GM19239 (cell line): ENCODE measurements at regions not wholly inside any gene's neighbourhood (a gene's known extent, or its start where the extent isn't known, plus 50 kb on each side); places are given as distances from the start of the nearest gene placed in this dataset.
"Not testable (repeated sequence)": the region's sequence is repeated elsewhere in the genome, so short reads cannot be mapped to it uniquely, and the experiment has no call there.

Experiments
- DNase-seq: peaks from one replicate; pipeline ENCODE4 v3.0.0; 2011; ENCODE audit warnings: low spot score; ENCODE audit not compliant: insufficient read length
- FAIRE-seq: peaks from 2 replicates; lab custom pipeline; 2011; peaks lifted over from hg19 to GRCh38; lab: Jason Lieb, UNC

DNA sequence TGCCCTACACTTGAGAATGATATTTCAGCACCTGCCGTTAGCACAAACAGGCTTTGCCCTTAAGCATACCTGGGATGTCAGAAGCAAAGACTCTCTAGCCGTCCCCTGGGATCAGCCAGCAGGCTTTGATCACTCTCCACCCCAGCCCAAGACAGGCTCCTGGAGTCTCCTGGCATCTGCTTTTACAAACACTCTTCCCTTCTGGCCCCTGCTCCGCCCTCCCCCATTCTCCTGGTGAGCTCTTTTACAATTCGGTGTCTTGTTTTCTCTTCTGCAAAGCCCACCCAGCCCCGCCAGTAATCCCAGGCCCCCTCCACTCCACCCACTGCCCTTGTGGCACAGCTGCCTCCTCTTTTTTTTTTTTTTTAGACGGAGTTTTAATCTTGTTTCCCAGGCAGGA, 50.4 kb downstream of the KATNIP start:
- FAIRE-seq (no peak), DNase-seq (no peak)

DNA sequence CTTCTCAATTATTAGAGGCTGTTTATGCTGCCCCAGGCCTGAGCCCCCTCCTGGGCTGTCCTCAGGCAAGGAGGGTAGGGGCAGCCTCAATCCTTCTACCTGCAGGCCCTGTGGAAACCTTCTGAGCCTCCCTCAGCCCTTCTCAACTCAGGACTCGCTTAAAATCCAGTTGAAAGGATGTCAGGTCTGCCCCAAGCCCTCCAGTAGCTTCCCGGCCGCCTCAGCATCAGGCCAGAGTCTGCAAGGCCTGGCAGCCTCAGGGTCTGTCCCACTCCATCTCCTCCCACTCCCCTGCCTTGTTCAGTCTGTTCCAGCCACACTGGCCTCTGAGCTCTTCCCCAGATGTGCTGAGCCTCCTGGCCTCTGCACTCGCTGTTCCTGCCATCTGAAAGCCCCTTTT, 52.2 kb downstream of the KATNIP start:
- FAIRE-seq (no peak), DNase-seq (no peak)

DNA sequence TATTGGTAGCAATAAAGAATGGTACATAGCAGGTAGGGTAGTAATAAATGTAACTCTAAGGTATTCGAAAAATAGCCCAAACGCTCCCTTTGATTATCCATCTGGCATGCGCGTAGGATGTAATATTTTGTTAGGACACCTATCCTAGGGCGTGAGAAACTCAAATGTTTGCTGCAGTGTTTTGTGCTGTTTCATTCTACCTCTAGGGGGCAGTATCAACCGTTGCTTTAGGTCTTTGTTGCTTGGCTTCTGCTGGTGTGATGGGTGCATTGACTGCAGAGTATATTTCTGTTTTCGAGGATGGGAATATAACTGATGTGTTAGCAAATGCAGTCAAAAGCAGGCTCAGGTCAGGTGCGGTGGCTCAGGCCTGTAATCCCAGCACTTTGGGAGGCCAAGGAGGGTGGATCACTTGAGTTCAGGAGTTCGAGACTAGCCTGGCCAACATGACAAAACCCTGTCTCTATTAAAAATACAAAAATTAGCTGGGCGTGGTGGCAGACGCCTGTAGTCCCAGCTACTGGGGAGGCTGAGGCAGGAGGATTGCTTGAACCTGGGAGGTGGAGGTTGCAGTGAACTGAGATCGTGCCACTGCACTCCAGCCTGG, 55.7 kb downstream of the KATNIP start:
- FAIRE-seq, result peak; percentile 52
- peak; percentile 24 for DNase-seq

DNA sequence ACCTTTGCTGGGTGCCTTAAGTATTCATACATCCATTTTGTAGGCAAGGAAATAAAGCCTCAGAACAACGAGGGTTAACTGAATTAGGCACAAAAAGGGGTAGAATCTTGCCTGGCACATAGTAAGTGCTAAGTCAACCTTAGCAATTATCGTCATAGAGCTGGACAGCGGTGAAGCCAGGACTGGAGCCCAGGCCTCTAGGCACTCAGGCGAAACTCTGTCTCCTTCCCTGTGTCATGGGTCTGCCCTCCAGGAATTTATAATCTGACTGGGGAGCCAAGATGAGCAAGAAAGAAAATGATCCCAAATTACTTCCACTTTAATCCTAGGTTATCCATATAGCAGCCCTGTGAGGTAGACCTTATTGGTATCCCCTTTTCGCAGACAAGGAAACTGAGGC, 61.4 kb downstream of the KATNIP start:
- DNase-seq, result no peak
- no peak for FAIRE-seq

DNA sequence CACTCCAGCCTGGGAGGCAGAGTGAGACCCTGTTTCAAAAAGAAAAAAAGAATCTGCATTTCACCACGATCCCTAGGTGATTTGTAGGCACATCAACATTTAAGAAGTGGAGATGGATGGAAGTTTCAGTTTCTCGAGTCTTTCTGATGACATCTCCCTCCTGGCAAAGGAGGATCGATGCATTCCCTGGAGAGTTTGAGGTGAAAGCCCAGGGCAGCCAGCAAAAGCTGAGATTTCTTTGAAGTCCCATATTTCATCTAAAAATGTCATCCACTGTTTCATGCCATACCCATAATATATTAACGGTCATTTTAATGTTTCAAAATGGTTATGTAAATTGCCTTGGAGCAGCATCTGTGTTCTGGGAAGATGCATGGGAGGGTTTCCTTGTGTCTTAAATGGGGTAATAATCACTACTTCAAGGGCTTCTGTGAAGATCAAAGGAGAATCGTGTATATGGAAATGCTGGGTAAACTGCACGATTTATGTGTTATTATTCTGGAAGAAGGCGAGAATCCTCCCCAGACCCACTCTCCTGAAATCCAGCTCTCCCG, 63.4 kb downstream of the KATNIP start:
- FAIRE-seq, result no peak
- DNase-seq, result no peak

DNA sequence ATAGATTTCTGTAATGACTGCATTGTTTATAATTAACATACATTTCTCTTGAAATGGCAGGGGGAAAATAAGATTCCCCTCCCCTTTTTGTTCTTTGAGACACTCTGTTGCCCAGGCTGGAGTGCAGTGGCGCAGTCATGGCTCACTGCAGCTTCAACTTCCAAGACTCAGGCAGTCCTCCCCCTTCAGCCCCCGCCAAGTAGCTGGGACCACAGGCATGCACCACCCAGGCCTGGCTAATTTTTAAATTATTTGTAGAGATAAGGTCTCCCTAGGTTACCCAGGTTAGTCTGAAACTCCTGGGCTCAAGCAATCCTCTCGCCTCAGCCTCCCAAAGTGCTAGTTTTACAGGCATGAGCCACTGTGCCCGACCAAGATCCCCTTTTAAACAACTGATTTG, 67.7 kb downstream of the KATNIP start:
- FAIRE-seq, result no peak
- DNase-seq, result no peak

DNA sequence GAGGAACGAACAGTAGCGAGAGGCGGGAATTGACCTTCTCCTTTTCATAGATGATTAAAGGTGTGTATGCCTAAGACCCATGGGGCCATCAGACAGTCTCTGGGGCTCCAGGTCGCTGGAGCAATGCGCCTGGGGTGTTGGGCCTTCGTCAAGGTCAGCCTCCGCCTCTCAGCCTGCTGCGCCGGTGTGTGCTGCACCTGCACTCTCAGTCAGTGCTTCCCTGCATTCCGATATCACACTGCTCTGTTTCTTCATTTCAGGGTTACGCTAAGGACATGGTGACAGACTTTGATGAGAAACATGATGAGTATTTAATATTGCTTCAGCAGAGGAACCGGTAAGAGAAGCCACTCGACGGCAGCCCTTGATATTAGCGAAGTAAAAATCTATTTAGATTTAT, 68.2 kb downstream of the KATNIP start:
- no peak for FAIRE-seq
- no peak for DNase-seq

DNA sequence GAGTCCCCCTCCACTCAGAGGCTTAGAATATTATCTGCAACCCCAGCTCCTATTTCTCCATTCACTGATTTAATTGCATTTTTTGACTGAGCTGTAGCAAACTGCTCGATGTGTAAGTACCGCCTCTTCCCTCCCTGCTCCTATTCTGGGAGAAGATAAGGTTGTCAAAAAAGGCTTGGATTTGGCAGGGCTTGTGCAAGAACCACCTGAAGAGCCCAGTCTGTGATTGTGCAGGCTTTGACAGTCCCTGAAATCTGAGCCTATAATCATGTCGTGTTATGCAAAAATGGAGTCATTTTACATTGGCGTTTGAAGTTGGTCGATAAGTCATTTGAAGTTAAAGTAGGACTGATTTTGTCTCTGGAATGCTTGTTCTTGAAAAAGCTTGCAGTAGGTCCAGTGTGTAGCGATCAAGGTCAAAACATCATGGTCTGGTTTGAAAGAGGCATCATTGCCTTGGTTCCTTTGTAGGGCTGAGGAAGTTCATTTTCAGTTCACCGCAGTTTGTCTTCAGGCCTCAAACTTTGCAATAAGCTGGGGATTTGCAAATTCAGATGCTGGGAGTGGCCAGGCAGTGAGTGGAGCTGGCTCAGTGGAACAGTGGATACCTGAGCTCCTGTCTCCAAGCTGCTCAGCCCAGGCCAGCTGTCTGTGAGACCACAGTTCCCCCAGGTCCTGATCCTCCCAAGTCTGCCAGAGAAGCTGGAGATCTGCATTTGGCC, 68.8 kb downstream of the KATNIP start:
- FAIRE-seq, result no peak
- no peak for DNase-seq

DNA sequence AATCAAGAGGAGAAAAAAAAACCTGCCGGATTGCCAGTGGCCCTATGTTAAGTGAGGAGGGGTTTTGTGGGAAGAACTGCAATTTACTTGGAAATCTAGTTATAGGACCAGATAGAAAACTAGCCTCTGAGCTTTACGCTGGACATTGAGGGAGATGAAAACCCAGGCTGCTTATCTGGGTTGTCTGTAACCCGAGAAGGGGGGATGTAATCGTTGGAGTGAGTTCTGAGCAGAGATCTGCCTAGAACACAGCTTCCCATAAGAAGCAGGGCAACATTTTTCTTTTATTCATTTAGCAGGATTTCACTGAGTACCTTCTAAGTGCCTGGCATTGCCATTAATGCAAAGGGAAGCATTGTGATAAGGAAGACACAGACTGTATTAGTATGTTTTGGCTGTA, 70.6 kb downstream of the KATNIP start:
- FAIRE-seq, result no peak
- no peak for DNase-seq

DNA sequence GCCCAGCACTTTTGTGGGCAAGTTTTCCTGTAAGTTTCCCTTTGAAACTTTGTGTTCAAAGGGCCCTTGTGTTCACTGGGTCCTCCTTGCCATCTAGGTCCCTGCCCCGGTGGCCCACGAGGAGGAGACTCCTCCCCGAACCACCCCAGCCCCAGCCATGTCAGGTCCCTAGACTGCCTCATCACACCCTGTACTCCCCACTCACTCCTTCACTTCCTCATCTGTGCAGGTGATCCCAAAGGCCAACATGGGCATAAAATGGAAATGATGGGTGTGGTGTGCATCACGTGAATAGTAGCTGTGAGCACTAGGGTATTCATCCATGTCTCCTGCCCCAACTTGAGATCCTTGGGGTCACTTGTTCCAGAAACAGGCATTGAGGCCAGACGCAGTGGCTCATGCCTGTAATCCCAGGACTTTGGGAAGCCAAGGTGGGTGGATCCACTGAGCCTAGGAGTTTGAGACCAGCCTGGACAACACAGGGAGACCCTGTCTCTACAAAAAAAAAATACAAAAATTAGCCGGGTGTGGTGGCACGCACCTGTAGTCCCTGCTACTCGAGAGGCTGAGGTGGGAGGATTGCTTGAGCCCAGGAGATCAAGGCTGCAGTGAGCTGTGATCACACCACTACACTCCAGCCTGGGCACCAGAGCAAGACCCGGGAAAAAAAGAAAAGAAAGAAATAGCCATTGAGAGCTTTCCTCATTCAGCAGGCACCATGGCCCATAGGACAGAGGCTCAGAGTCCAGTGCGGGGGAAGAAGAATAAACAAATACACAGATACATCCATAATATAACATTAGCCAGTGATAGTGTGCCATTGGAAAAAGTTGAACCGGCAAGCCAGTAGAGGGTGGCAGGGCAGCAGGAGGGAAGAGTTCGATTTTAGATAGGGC, 74.5 kb downstream of the KATNIP start:
- no peak for FAIRE-seq
- no peak for DNase-seq

DNA sequence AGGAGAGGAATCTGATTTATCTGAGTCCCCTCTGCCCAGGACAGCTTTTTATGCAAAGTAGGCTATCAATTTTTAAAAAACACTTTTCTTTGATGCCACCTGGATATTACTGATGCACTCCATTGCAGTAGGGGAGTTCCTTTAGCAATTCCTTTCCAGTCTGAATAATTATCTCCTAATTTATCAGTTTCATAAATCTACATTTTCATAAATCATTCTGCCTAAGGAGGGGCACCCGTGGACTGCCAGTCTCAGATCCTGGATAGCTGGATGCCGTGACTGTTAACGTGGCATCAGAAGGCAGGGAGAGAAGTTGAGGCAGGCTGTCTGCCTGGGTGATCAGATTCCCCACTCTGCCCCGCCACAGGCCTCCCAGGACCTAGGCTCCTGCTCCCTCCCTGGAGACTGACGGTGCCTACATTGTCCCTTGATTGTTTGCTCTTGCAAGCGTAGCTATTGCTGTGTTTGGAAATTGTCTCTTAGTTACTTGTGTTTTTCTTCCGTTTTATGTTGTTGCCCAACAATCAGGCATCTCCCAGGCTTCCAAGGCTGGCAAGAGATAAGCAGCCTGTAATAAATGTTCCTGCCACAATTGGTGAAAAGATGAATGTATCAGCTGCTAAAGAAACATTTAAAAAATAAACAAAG, 75.2 kb downstream of the KATNIP start:
- FAIRE-seq (no peak), DNase-seq (no peak)

DNA sequence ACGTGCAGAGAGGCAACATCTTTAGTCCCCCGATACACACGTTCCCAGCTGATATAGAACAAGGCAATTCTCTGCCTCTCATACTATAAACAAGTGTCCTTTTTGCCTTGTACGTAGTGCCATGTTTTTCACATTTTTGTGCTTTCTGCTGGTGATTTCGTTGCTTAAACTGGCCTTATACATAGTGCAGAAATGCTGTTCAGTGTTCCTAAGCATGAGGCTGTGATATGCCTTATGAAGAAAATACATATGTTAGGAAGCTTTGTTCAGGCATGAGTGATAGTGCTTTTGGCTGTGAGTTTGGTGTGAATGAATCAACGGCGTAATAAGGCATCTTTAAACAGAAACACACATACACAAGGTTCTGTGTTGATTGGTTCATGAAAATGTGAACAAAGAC, 77.2 kb downstream of the KATNIP start:
- FAIRE-seq, result no peak

DNA sequence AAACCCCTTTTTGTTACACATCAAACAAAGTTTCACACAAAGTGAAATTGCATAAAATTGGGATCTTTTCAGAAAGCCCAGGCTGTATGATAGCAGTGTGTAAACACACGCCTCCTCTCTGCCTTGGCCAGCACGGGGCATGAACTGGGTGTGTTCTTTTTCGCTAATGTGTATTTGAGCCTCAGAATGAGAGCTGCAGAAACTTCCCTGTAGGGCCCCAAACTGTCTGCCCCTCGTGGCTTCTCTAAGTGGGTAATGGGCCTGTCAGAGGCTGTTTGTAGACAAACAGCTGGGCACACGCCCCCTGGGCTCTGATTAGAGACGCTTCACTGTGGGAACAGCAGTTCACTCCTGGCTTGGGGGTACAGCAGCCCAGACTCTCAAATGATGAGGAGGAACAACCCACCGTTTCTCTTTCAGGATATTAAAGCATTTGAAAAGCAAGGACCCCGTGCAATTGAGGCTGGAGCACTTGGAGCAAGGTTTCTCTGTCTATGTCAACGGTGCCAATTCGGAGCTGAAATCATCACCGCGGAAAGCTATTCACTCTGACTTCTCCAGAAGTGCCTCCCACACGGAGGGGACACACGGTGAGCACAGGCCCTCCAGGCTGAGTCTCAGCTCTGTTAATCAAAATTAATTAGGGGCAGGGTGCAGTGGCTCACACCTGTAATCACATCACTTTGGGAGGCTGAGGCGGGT, 78.4 kb downstream of the KATNIP start:
- FAIRE-seq, result no peak

More for the DNA sequence above, 77.2 kb downstream of the KATNIP start:
- DNase-seq, result no peak

DNA sequence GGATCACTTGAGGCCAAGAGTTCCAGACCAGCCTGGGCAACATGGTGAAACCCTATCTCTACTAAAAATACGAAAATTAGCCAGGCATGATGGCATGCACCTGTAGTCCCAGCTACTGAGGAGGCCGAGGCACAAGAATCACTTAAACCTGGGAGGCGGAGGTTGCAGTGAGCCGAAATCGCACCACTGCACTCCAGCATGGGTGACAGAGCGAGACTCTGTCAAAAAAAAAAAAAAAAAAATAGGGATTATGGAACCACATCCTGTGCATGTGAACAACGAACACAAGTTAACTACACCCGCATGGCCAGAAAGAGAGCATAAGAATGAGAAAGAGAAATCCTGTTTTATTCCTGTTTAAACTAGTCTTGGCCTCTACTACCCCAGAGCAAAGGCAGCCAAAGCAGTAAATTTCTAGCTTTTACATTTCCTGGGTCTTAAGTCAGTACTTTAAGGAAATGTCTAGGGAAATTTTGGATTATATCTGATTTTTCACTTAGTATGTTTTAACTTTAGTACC, 79.1 kb downstream of the KATNIP start:
- DNase-seq, FAIRE-seq: not testable (repeated sequence)

More for the DNA sequence above, 78.4 kb downstream of the KATNIP start:
- no peak for DNase-seq

DNA sequence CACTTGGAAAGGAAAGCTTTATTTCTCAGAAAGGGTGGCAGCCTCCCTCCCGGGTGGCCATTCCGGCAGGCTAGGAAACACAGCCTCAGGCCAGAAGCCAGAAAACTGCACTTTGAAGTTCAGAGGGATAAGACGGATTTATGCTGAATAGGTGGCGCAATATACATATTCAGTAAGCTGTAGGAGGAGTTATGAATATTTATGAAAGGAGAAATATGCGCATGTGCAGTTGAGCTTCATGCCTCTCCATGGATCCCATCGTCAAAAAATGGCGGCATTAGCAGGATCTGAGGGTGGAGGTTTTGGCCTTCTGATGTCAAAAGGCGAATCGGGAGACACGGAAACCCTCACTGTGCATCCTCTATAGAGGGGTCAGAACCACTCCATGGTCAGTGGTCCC, 82.3 kb downstream of the KATNIP start:
- DNase-seq, result no peak
- FAIRE-seq, result no peak

DNA sequence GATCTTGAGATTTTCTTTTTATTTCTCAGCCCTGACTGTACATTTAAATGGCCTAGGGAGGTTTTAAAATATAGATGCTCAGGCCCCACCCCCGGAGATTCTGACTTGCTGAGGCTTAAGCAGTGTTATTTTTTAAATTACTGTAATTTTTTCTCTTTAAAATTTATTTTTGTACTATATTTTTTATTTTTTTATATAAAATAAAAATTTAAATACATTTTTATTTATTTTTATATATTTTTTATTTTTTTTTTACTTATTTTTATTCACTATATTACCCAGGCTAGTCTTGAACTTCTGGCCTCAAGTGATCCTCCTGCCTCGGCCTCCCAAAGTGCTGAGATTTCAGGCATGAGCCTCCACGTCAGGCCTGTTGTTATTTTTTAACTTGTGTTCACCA, 83.3 kb downstream of the KATNIP start:
- DNase-seq (no peak), FAIRE-seq (no peak)

DNA sequence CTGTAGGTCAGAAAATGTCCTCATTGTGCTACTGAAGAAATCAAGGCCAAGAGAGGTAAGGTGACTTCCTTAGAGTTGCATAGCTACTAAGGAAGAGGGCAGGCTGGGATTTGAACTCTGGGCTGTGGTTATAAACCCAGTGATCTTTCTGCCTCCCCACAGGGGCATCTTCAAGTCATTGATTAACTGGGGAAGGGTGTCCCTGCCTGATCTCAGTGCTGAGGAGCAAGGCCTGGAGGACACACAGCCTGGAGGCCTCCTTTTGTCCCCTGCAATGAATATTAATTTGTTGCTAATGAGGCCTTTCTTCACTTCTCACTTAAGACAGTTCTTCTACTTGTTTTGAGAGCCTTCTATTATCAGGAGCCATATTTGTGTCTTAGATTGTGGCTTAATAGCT, 83.8 kb downstream of the KATNIP start:
- no peak for FAIRE-seq

DNA sequence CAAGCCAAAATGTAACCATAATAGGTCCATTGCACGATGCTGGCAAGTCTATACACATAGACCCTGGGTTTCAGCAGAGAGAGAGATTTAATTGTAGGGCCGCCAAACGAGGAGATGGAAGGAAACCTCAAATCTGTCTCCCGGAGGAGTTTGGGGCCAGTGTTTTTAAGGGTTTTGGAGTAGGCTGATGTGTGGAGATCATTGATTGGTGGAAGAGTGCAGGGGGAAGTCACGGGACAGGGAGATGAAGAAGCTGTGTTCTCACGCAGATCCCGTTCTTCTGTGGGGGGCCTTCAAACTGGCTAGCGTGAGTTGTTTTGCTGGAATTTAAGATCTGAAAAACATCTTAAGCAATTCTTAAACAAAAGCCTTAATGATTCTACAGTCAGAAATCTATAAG, 84.8 kb downstream of the KATNIP start:
- DNase-seq, result no peak
- FAIRE-seq, result no peak

More for the DNA sequence above, 83.8 kb downstream of the KATNIP start:
- no peak for DNase-seq

DNA sequence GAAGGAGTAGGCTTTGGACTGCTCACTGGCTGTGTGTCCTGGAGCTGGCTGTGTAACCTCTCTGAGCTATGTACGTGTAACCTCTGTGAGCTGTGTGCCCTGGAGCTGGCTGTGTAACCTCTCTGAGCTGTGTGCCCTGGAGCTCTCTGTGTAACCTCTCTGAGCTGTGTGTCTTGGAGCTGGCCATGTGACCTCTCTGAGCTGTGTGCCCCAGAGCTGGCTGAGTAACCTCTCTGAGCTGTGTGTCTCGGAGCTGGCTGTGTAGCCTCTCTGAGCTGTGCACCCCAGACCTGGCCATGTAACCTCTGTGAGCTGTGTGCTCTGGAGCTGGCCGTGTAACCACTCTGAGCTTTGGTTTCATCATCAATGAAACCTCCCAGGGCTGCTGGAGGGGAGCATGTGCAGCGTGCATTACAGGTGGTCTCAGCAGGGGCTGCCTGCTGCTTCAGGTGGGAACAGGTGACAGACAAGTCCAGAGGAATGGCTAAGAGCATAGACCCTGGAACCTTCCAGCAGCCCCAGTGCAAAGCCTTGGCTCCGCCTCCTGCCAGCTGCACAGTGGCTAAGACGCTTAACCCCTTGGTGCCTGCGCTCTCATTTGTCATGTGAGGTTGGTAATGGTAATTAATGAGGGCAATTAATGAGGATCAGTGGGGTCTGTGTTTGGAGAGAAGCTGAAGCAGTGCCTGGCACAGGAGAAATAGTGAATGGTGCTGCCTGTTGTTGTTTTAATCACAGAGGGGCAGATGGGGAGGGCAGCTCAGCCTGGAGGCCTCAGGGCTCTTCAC, 86.7 kb downstream of the KATNIP start:
- DNase-seq (no peak), FAIRE-seq (no peak)
